ENCODE measurements at regions not wholly inside any gene's neighbourhood (a gene's known extent, or its start where the extent isn't known, plus 50 kb on each side); places are given as distances from the start of the nearest gene placed in this dataset.

- Histone ChIP-seq H4K20me1 (ENCODE audit: insufficient read depth, low read length) (no peaks in the 10 kb centered on the region), H3K9me3 (replicated peaks in 1 of 2; ENCODE audit: control insufficient read depth in 1 of 2, insufficient read depth in 1 of 2, low read length in 2 of 2) (peaks cover 7 to 15% of the 10 kb centered on the region in 2 donors), H2AFZ (ENCODE audit: insufficient read depth, low read depth, low read length, poor library complexity, severe bottlenecking) (no peak overlapping the region), H3K79me2 (ENCODE audit: insufficient read depth, low read length) (no peaks in the 10 kb centered on the region), H3K9ac (ENCODE audit: insufficient read depth, low read length, poor library complexity, severe bottlenecking) (no peak overlapping the region), H3K4me2 (replicated peaks; ENCODE audit: extremely low read depth, low read length, poor library complexity, severe bottlenecking) (no peak overlapping the region), H3K4me1 (ENCODE audit: control insufficient read depth in 1 of 2, insufficient read depth in 2 of 2, low read length in 2 of 2) (no peaks in the 10 kb centered on the region), H3K27ac (ENCODE audit: low read depth in 1 of 2, low read length in 2 of 2) (no peak overlapping the region), H3K4me3 (replicated peaks in 1 of 3; ENCODE audit: low read depth in 2 of 3, low read length in 3 of 3) (no peak overlapping the region), H3K27me3 (ENCODE audit: control insufficient read depth in 2 of 2, insufficient read depth in 2 of 2, low read length in 2 of 2) (no peaks in the 10 kb centered on the region), H3K36me3 (replicated peaks in 1 of 2; ENCODE audit: control insufficient read depth in 1 of 2, insufficient read depth in 2 of 2, low read length in 2 of 2) (no peaks in the 10 kb centered on the region)
- no peak overlapping the region for H3K4me3 Mint-ChIP-seq
- no CpG with 5 or more reads among the region's 1 CpG for WGBS (ENCODE audit: insufficient coverage)
- DNase-seq: no peak
- no peaks in the 10 kb centered on the region for H3K27me3 Mint-ChIP-seq (ENCODE audit: low read depth in 3 of 3)
- no peaks in the 10 kb centered on the region for H3K4me1 Mint-ChIP-seq
- TF ChIP-seq CTCF (IDR thresholded peaks at IDR 0.05): no peak
- no peak overlapping the region for H3K27ac Mint-ChIP-seq
- intact Hi-C loops (cut with micrococcal nuclease): no loop called here
- H3K9me3 Mint-ChIP-seq: peaks cover 5 to 12% (median 8%) of the 10 kb centered on the region in 7 donors
- H3K36me3 Mint-ChIP-seq: no peaks in the 10 kb centered on the region
Measured at GRCh38 chr13:73991384-73991783, 142.8 kb downstream of the KLF12 start.

DNA sequence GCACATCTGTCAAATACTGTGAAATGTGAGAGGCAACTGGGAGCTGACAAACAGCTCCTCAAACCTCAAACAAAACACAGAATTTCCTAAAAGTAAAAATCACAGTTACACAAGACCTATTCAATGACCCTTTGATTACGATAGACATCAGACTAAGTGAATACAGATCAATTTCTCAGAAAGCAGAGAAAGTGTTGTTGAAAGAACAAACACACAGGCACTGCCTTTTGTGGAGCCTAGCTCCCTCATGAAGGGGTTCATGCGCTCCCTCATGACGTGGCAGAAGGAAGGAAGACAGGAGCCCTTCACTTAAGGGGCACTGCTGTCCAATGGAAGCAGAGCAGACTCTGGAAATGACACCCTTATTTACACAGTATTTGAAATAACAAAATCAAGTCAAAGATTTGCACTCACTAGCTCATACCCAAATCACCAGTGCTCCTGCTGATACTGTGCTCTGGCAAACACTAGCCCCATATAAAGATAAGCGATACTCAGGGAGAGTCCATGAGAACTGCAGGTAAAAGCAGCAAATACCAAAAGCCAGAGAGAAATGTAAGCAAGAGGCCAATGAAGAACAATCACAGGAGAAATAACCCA is 144.9 kb downstream of the KLF12 start:
- peaks cover 6 to 12% (median 8%) of the 10 kb centered on the region in 7 donors for H3K9me3 Mint-ChIP-seq
- no CpG with 5 or more reads among the region's 4 CpGs for WGBS (ENCODE audit: insufficient coverage)
- no peaks in the 10 kb centered on the region for H3K27me3 Mint-ChIP-seq (ENCODE audit: low read depth in 3 of 3)
- Histone ChIP-seq H2AFZ (ENCODE audit: insufficient read depth, low read depth, low read length, poor library complexity, severe bottlenecking) (no peak overlapping the region), H3K36me3 (replicated peaks in 1 of 2; ENCODE audit: control insufficient read depth in 1 of 2, insufficient read depth in 2 of 2, low read length in 2 of 2) (no peaks in the 10 kb centered on the region), H3K9me3 (replicated peaks in 1 of 2; ENCODE audit: control insufficient read depth in 1 of 2, insufficient read depth in 1 of 2, low read length in 2 of 2) (peaks cover 14 to 15% of the 10 kb centered on the region in 2 donors), H4K20me1 (ENCODE audit: insufficient read depth, low read length) (no peaks in the 10 kb centered on the region), H3K9ac (ENCODE audit: insufficient read depth, low read length, poor library complexity, severe bottlenecking) (no peak overlapping the region), H3K4me2 (replicated peaks; ENCODE audit: extremely low read depth, low read length, poor library complexity, severe bottlenecking) (no peak overlapping the region), H3K79me2 (ENCODE audit: insufficient read depth, low read length) (no peaks in the 10 kb centered on the region), H3K27ac (ENCODE audit: low read depth in 1 of 2, low read length in 2 of 2) (no peak overlapping the region), H3K4me1 (ENCODE audit: control insufficient read depth in 1 of 2, insufficient read depth in 2 of 2, low read length in 2 of 2) (no peaks in the 10 kb centered on the region), H3K27me3 (ENCODE audit: control insufficient read depth in 2 of 2, insufficient read depth in 2 of 2, low read length in 2 of 2) (no peaks in the 10 kb centered on the region), H3K4me3 (replicated peaks in 1 of 3; ENCODE audit: low read depth in 2 of 3, low read length in 3 of 3) (no peak overlapping the region)
- DNase-seq: no peak
- intact Hi-C loops (cut with micrococcal nuclease): no loop called here
- no peak for TF ChIP-seq CTCF (IDR thresholded peaks at IDR 0.05)
- H3K36me3 Mint-ChIP-seq: no peaks in the 10 kb centered on the region
- no peak overlapping the region for H3K27ac Mint-ChIP-seq
- no peaks in the 10 kb centered on the region for H3K4me1 Mint-ChIP-seq
- no peak overlapping the region for H3K4me3 Mint-ChIP-seq

Data from CD14-positive monocyte (primary cell).